H1 (cell line): ENCODE measurements at regions not wholly inside any gene's neighbourhood (a gene's known extent, or its start where the extent isn't known, plus 50 kb on each side); places are given as distances from the start of the nearest gene placed in this dataset.

Experiments
- CTCF ChIA-PET: fragments of 300-600 bp; sonication (Branson Sonifier 250); formaldehyde crosslinking; loops from one replicate; lab custom pipeline; 2021; ENCODE audit not compliant: partially characterized antibody; lab: Charles Lee
- POLR2A ChIA-PET: fragments of 300-600 bp; sonication (Branson Sonifier 250); formaldehyde crosslinking; loops from one replicate; lab custom pipeline; 2021; ENCODE audit warnings: inconsistent platforms; ENCODE audit not compliant: partially characterized antibody; lab: Charles Lee
- DNase-seq, 2 experiments: peaks; one replicate each; pipeline versions ENCODE4 v3.0.0 to v3.0.0-alpha.2; 2010 to 2022; ENCODE audit warnings: low spot score in 2 of 2, low read depth in 1 of 2, mixed read lengths in 1 of 2
- FAIRE-seq: peaks from 2 replicates; lab custom pipeline; 2011; peaks lifted over from hg19 to GRCh38; lab: Jason Lieb, UNC
- H2AFZ ChIP-seq: 2 replicates; pipeline ENCODE4 v1.8.1; 2012; ENCODE audit warnings: low read length, inconsistent platforms
- H2AK5ac ChIP-seq: 2 replicates; pipeline ENCODE4 v1.6.1; 2013; ENCODE audit warnings: low read depth, low read length
- H2BK120ac ChIP-seq: replicated peaks from 2 replicates; pipeline ENCODE3; 2013; ENCODE audit warnings: low read depth, low read length, inconsistent platforms
- H2BK12ac ChIP-seq: 2 replicates; pipeline ENCODE4 v1.6.1; 2013; ENCODE audit warnings: low read depth, low read length
- H2BK15ac ChIP-seq: 2 replicates; pipeline ENCODE4 v1.6.1; 2013; ENCODE audit warnings: low read length
- H2BK20ac ChIP-seq: 2 replicates; pipeline ENCODE4 v1.6.1; 2013; ENCODE audit warnings: low read length
- H2BK5ac ChIP-seq: 2 replicates; pipeline ENCODE4 v1.6.1; 2013; ENCODE audit warnings: low read depth, low read length
- H3K14ac ChIP-seq: 2 replicates; pipeline ENCODE4 v1.6.1; 2013; ENCODE audit warnings: inconsistent platforms; ENCODE audit not compliant: insufficient read length
- H3K18ac ChIP-seq: 2 replicates; pipeline ENCODE4 v1.6.1; 2013; ENCODE audit warnings: low read length; ENCODE audit errors: extremely low read depth
- H3K23ac ChIP-seq: 2 replicates; pipeline ENCODE4 v1.6.1; 2013; ENCODE audit warnings: inconsistent platforms; ENCODE audit not compliant: insufficient read length
- H3K23me2 ChIP-seq: 2 replicates; pipeline ENCODE4 v1.6.1; 2013; ENCODE audit warnings: low read depth, low read length
- H3K27ac ChIP-seq: 2 replicates; pipeline ENCODE4 v1.6.1; 2011; ENCODE audit warnings: low read depth, low read length, inconsistent platforms
- H3K27me3 ChIP-seq, 4 experiments: replicated peaks in 1 of 4; 1 replicate in 1 of 4; 2 replicates in 3 of 4; pipeline versions ENCODE4 v1.6.1 to v1.8.1; 2011 to 2013; ENCODE audit warnings: low read length in 3 of 4, mild to moderate bottlenecking in 3 of 4, inconsistent platforms in 2 of 4, mixed read lengths in 2 of 4, moderate library complexity in 1 of 4; ENCODE audit not compliant: control insufficient read depth in 3 of 4, insufficient read depth in 3 of 4; ENCODE audit errors: extremely low read depth in 1 of 4
- H3K36me3 ChIP-seq, 4 experiments: 2 replicates each; pipeline versions ENCODE4 v1.6.1 to v1.8.1; 2011 to 2013; ENCODE audit warnings: mild to moderate bottlenecking in 4 of 4, low read length in 3 of 4, moderate library complexity in 2 of 4, control low read depth in 1 of 4, inconsistent platforms in 1 of 4; ENCODE audit not compliant: insufficient read depth in 4 of 4, control insufficient read depth in 2 of 4
- H3K4ac ChIP-seq: replicated peaks from 2 replicates; pipeline ENCODE3; 2013; ENCODE audit warnings: low read length, low read depth, mixed read lengths, inconsistent platforms; ENCODE audit not compliant: insufficient read length
- H3K4me1 ChIP-seq, 4 experiments: replicated peaks in 1 of 4; 1 replicate in 1 of 4; 2 replicates in 3 of 4; pipeline versions ENCODE4 v1.6.1 to v1.8.1; 2011 to 2013; ENCODE audit warnings: low read length in 3 of 4, inconsistent platforms in 2 of 4, mixed read lengths in 1 of 4; ENCODE audit not compliant: insufficient read depth in 4 of 4, control insufficient read depth in 3 of 4
- H3K4me2 ChIP-seq, 2 experiments: 2 replicates each; pipeline versions ENCODE4 v1.6.1 to v1.8.1; 2011 to 2013; ENCODE audit warnings: low read depth in 2 of 2, low read length in 2 of 2, control low read depth in 1 of 2, inconsistent platforms in 1 of 2, mild to moderate bottlenecking in 1 of 2; ENCODE audit not compliant: insufficient read depth in 1 of 2
- H3K4me3 ChIP-seq, 4 experiments: fragments of 200-600, 300-600 bp in 1 of 4; sonication (generic), shearing (Covaris generic), sonication (Bioruptor Twin) in 1 of 4; 2 replicates each; pipeline versions ENCODE4 v1.5.1 to v1.8.1; 2011 to 2016; ENCODE audit warnings: low read length in 4 of 4, low read depth in 3 of 4, control low read depth in 2 of 4, inconsistent platforms in 2 of 4, mild to moderate bottlenecking in 2 of 4, mixed read lengths in 1 of 4, moderate library complexity in 1 of 4; ENCODE audit not compliant: insufficient read depth in 2 of 4; ENCODE audit errors: extremely low read depth in 1 of 4
- H3K56ac ChIP-seq: replicated peaks from 2 replicates; pipeline ENCODE3; 2013; ENCODE audit warnings: low read depth, mild to moderate bottlenecking, mixed read lengths, low read length, inconsistent platforms; ENCODE audit not compliant: insufficient read length
- H3K79me1 ChIP-seq: 2 replicates; pipeline ENCODE4 v1.6.1; 2013; ENCODE audit warnings: low read depth, low read length, control low read depth
- H3K79me2 ChIP-seq, 2 experiments: 2 replicates each; pipeline versions ENCODE4 v1.6.1 to v1.8.1; 2012 to 2013; ENCODE audit warnings: low read length in 2 of 2, mild to moderate bottlenecking in 2 of 2, inconsistent platforms in 1 of 2; ENCODE audit not compliant: insufficient read depth in 2 of 2, control insufficient read depth in 1 of 2
- H3K9ac ChIP-seq, 4 experiments: replicated peaks in 1 of 4; 1 replicate in 1 of 4; 2 replicates in 3 of 4; pipeline versions ENCODE4 v1.6.1 to v1.8.1; 2011 to 2013; ENCODE audit warnings: low read depth in 3 of 4, low read length in 3 of 4, control low read depth in 2 of 4, mild to moderate bottlenecking in 2 of 4, moderate library complexity in 2 of 4, inconsistent platforms in 1 of 4; ENCODE audit errors: extremely low read depth in 1 of 4
- H3K9me3 ChIP-seq, 2 experiments: 2 replicates each; pipeline versions ENCODE4 v1.6.1 to v1.8.1; 2012 to 2013; ENCODE audit warnings: mild to moderate bottlenecking in 2 of 2, moderate library complexity in 2 of 2, control low read depth in 1 of 2, inconsistent platforms in 1 of 2, low read depth in 1 of 2, low read length in 1 of 2, mixed read lengths in 1 of 2; ENCODE audit not compliant: insufficient read depth in 2 of 2
- H4K20me1 ChIP-seq, 2 experiments: replicated peaks in 1 of 2; 2 replicates each; pipeline versions ENCODE3 to v1.8.1; 2011 to 2013; ENCODE audit warnings: inconsistent platforms in 2 of 2, low read length in 2 of 2, mild to moderate bottlenecking in 1 of 2; ENCODE audit not compliant: insufficient read depth in 2 of 2, control insufficient read depth in 1 of 2
- H4K5ac ChIP-seq: 2 replicates; pipeline ENCODE4 v1.6.1; 2013; ENCODE audit warnings: low read length, low read depth, mixed read lengths, inconsistent platforms; ENCODE audit not compliant: insufficient read length
- H4K8ac ChIP-seq: 2 replicates; pipeline ENCODE4 v1.8.0; 2013; ENCODE audit warnings: mild to moderate bottlenecking, moderate library complexity, low read length, inconsistent platforms; ENCODE audit not compliant: insufficient read depth; ENCODE audit errors: extremely low read depth
- H4K91ac ChIP-seq: replicated peaks from 2 replicates; pipeline ENCODE3; 2013; ENCODE audit warnings: low read length, mixed read lengths, inconsistent platforms; ENCODE audit not compliant: insufficient read length
- ASH2L ChIP-seq: fragments of 200-600, 300-600 bp; sonication (generic); IDR thresholded peaks from one replicate; pipeline ENCODE4 v1.7.1; 2017; ENCODE audit warnings: low read length
- ATF2 ChIP-seq: IDR thresholded peaks from 2 replicates; pipeline ENCODE4 v1.6.1; 2012; ENCODE audit warnings: low read length, inconsistent platforms
- EP300 ChIP-seq, 2 experiments: IDR thresholded peaks; 1 replicate in 1 of 2; 2 replicates in 1 of 2; pipeline ENCODE4 v1.6.1; 2011 to 2012; ENCODE audit warnings: low read depth in 2 of 2, low read length in 2 of 2, mild to moderate bottlenecking in 2 of 2, borderline replicate concordance in 1 of 2, inconsistent platforms in 1 of 2, moderate library complexity in 1 of 2
- RXRA ChIP-seq: IDR thresholded peaks from 2 replicates; pipeline ENCODE4 v1.6.1; 2011; ENCODE audit warnings: low read depth, mild to moderate bottlenecking, low read length, moderate library complexity; ENCODE audit not compliant: insufficient read depth
- TAF7 ChIP-seq: optimal IDR thresholded peaks from 2 replicates; pipeline ENCODE3; 2011; ENCODE audit warnings: low read depth, mild to moderate bottlenecking, inconsistent platforms, low read length, moderate library complexity, borderline replicate concordance
- WGBS, 2 experiments: shearing (Covaris generic) in 1 of 2; methylation state at CpG; one replicate each; pipeline versions ENCODE4 v1.1.6 to v1.1.7; 2013 to 2015; ENCODE audit warnings: low lambda C conversion rate in 2 of 2, mixed read lengths in 2 of 2, inconsistent platforms in 1 of 2, low coverage in 1 of 2, missing lambda C conversion rate in 1 of 2; ENCODE audit not compliant: insufficient replicate concordance in 2 of 2, insufficient coverage in 1 of 2, insufficient read length in 1 of 2; ENCODE audit errors: extremely low coverage in 1 of 2, missing lambda C conversion rate in 1 of 2; 5-methylcytosine and 5-hydroxymethylcytosine counted together

- no peak overlapping the region for H3K4me3 ChIP-seq
- H3K79me1 ChIP-seq: no peaks in the 10 kb centered on the region
- H3K4me1 ChIP-seq: peaks cover 0 to 3% (median 2%) of the 10 kb centered on the region in 4 experiments; a peak in 3 of 7 replicates
- H3K9ac ChIP-seq: no peak overlapping the region
- no peak overlapping the region for H3K14ac ChIP-seq
- no peak overlapping the region for H3K18ac ChIP-seq
- DNase-seq (peak in 1 of 2 experiments; percentile 33), FAIRE-seq (no peak)
- H2BK15ac ChIP-seq: no peak overlapping the region
- H2BK12ac ChIP-seq: no peak overlapping the region
- no peaks in the 10 kb centered on the region for H4K20me1 ChIP-seq
- H3K36me3 ChIP-seq: no peaks in the 10 kb centered on the region
- no peak overlapping the region for H2AK5ac ChIP-seq
- H3K9me3 ChIP-seq: no peaks in the 10 kb centered on the region
- H3K79me2 ChIP-seq: no peaks in the 10 kb centered on the region
- no peak overlapping the region for H2BK5ac ChIP-seq
- no peaks in the 10 kb centered on the region for H3K27me3 ChIP-seq
- no peak overlapping the region; the same call in 1 of the 2 replicates for H4K8ac ChIP-seq
- TF ChIP-seq ASH2L (no peak), ATF2 (no peak), EP300 (IDR thresholded peaks at IDR 0.05; ENCODE audit: borderline replicate concordance in 1 of 2, low read depth in 2 of 2, low read length in 2 of 2) (no peak), RXRA (no peak), TAF7 (no peak)
- H2AFZ ChIP-seq: no peak overlapping the region
- no peak overlapping the region for H3K4me2 ChIP-seq
- no peak overlapping the region for H4K91ac ChIP-seq
- H3K23me2 ChIP-seq: no peaks in the 10 kb centered on the region
- no peak overlapping the region for H3K4ac ChIP-seq
- WGBS, 2 experiments: 88% methylated on average over 13 of the region's 13 CpGs; no CpG with 5 or more reads in 1 of the 2 experiments
- no peak overlapping the region for H3K27ac ChIP-seq
- ChIA-PET POLR2A (interaction anchor here (1.1 kb wide), 1 partner anchor 18 kb away, joined by 3 read pairs; no protein-coding TSS in a partner anchor), CTCF (interaction anchor here (3.4 kb wide), 1 partner anchor 15 kb away, joined by 30 read pairs; no protein-coding TSS in a partner anchor)
- H2BK20ac ChIP-seq: no peak overlapping the region
- no peak overlapping the region for H3K56ac ChIP-seq
- no peak overlapping the region for H4K5ac ChIP-seq
- no peak overlapping the region for H3K23ac ChIP-seq
- no peak overlapping the region for H2BK120ac ChIP-seq
These were observed 72.0 kb upstream of the RAB6C start for GRCh38 chr2:129907256-129907998.
